ENCODE measurements at regions not wholly inside any gene's neighbourhood (a gene's known extent, or its start where the extent isn't known, plus 50 kb on each side); places are given as distances from the start of the nearest gene placed in this dataset.
"Not testable (repeated sequence)": the region's sequence is repeated elsewhere in the genome, so short reads cannot be mapped to it uniquely, and the experiment has no call there.

DNA sequence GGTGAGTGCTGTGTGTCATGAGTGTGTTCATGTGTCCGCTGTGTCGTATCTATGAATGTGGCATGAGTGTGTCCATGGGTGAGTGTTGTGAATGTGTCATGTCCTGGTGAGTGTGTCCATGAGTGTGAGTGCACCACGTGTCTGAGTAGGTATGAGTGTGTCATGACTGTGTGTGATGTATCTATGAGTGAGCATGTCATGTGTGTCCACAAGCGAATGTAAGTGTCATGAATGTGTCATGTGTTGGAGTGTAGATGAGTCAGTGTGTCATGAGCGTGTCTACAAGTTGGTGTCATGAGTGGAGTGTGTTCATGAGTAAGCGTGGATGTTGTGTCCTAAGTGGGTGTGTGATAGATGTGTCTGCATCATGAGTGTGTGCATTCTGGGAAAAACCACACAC lies 129.4 kb downstream of the TUBA3C start:
- Histone ChIP-seq H3K27ac (ENCODE audit: low read length) (no peak overlapping the region), H3K4me3 (ENCODE audit: low read length) (no peak overlapping the region), H3K9me3 (ENCODE audit: insufficient read depth, low read length) (no peaks in the 10 kb centered on the region; the same call in 1 of the 2 replicates), H3K36me3 (replicated peaks; ENCODE audit: low read depth, low read length) (no peaks in the 10 kb centered on the region), H3K4me1 (ENCODE audit: low read length) (no peaks in the 10 kb centered on the region), H4K20me1 (ENCODE audit: insufficient read depth, low read length) (no peaks in the 10 kb centered on the region), H3K79me2 (ENCODE audit: low read length) (no peaks in the 10 kb centered on the region), H2AFZ (ENCODE audit: low read depth, low read length) (no peak overlapping the region), H3K27me3 (ENCODE audit: low read depth, low read length) (no peaks in the 10 kb centered on the region), H3K9ac (ENCODE audit: low read length) (no peak overlapping the region), H3K4me2 (ENCODE audit: low read length) (no peak overlapping the region)
- TF ChIP-seq EZH2phosphoT487 (IDR thresholded peaks at IDR 0.05; ENCODE audit: low read depth): no peak
- TF ChIP-seq, protein P1, sequence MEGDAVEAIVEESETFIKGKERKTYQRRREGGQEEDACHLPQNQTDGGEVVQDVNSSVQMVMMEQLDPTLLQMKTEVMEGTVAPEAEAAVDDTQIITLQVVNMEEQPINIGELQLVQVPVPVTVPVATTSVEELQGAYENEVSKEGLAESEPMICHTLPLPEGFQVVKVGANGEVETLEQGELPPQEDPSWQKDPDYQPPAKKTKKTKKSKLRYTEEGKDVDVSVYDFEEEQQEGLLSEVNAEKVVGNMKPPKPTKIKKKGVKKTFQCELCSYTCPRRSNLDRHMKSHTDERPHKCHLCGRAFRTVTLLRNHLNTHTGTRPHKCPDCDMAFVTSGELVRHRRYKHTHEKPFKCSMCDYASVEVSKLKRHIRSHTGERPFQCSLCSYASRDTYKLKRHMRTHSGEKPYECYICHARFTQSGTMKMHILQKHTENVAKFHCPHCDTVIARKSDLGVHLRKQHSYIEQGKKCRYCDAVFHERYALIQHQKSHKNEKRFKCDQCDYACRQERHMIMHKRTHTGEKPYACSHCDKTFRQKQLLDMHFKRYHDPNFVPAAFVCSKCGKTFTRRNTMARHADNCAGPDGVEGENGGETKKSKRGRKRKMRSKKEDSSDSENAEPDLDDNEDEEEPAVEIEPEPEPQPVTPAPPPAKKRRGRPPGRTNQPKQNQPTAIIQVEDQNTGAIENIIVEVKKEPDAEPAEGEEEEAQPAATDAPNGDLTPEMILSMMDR (IDR thresholded peaks at IDR 0.05; ENCODE audit: low read depth, low read length): no peak

DNA sequence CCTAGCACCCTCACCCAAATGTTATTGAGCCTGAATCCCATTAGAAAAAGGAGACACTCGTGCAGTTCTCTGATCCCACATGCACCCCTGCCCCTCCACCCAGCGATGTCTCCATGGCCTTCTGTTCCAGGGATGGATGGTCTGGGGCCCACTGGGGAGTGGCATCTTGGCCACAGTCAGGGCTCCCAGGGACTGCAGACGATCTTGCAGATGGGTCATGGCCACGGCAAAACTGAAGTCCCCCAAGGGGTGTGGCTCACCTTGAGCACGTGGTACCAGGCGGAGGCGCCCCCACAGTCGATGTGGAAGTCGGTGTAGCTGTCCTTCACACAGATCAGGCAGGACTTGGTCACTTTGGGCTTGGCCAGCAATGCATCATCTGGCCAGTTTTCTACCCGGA lies 130.7 kb downstream of the TUBA3C start:
- Histone ChIP-seq H3K27ac (ENCODE audit: low read length) (no peak overlapping the region), H3K36me3 (replicated peaks; ENCODE audit: low read depth, low read length) (no peaks in the 10 kb centered on the region), H2AFZ (ENCODE audit: low read depth, low read length) (no peak overlapping the region), H3K4me2 (ENCODE audit: low read length) (no peak overlapping the region), H3K4me1 (ENCODE audit: low read length) (no peaks in the 10 kb centered on the region), H3K79me2 (ENCODE audit: low read length) (no peaks in the 10 kb centered on the region), H3K9me3 (ENCODE audit: insufficient read depth, low read length) (no peaks in the 10 kb centered on the region; the same call in 1 of the 2 replicates), H3K27me3 (ENCODE audit: low read depth, low read length) (no peaks in the 10 kb centered on the region), H4K20me1 (ENCODE audit: insufficient read depth, low read length) (no peaks in the 10 kb centered on the region), H3K4me3 (ENCODE audit: low read length) (no peak overlapping the region), H3K9ac (ENCODE audit: low read length) (no peak overlapping the region)
- TF ChIP-seq, protein P1 (IDR thresholded peaks at IDR 0.05; ENCODE audit: low read depth, low read length): no peak
- TF ChIP-seq EZH2phosphoT487 (IDR thresholded peaks at IDR 0.05; ENCODE audit: low read depth): no peak

DNA sequence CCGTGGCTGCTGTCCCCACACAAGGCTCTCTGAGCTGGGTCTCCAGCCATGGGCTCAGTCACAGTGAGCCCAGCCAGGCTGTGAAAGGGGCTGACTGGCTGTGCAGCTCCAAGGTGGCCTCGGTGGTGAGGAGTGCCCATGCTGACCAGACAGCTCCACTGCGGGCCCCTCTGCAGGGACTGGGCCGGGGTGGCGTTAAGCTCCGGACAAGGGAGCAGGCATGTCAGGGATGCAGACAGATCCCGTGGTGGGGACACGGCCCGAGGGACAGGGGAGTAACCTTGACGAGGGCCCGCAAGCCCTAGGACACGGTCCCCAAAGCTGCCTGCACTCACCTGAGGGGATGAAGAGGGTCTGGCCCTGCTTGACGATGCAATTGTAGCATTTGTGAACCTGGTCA lies 132.0 kb downstream of the TUBA3C start:
- H3K27me3 ChIP-seq (ENCODE audit: low read depth, low read length); H4K20me1 ChIP-seq (ENCODE audit: insufficient read depth, low read length); H3K36me3 ChIP-seq (replicated peaks; ENCODE audit: low read depth, low read length); H3K27ac ChIP-seq (ENCODE audit: low read length); H3K9ac ChIP-seq (ENCODE audit: low read length); H3K79me2 ChIP-seq (ENCODE audit: low read length); H2AFZ ChIP-seq (ENCODE audit: low read depth, low read length); H3K4me2 ChIP-seq (ENCODE audit: low read length); H3K4me1 ChIP-seq (ENCODE audit: low read length); H3K4me3 ChIP-seq (ENCODE audit: low read length); H3K9me3 ChIP-seq (ENCODE audit: insufficient read depth, low read length): not testable (repeated sequence)

DNA sequence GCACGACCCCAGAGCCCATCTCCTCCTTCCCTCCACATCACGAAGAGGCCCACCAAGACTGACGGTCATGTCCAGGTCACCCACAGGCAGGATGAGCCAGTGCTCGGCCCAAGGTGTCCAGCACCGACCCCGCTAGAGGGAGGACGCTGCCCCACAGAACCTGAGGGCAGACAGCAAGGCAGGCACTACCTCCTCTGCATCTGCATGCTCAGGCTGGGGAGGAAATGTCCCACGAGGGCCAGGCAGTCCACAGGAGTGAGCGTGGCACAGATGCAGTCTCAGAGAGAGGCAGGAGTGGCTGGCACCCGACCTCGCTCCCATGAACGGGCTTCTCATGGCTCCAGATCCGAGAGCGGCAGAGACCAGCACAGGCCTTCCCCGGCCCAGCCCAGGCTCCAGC lies 133.2 kb downstream of the TUBA3C start:
- H3K27ac ChIP-seq (ENCODE audit: low read length): no peak overlapping the region
- no peaks in the 10 kb centered on the region for H3K27me3 ChIP-seq (ENCODE audit: low read depth, low read length)
- H3K4me1 ChIP-seq (ENCODE audit: low read length): no peaks in the 10 kb centered on the region
- no peaks in the 10 kb centered on the region for H4K20me1 ChIP-seq (ENCODE audit: insufficient read depth, low read length)
- no peak overlapping the region for H2AFZ ChIP-seq (ENCODE audit: low read depth, low read length)
- H3K9ac ChIP-seq (ENCODE audit: low read length): no peak overlapping the region
- H3K4me3 ChIP-seq (ENCODE audit: low read length): no peak overlapping the region
- H3K4me2 ChIP-seq (ENCODE audit: low read length): no peak overlapping the region
- H3K36me3 ChIP-seq (replicated peaks; ENCODE audit: low read depth, low read length): no peaks in the 10 kb centered on the region
- TF ChIP-seq, protein P1 (IDR thresholded peaks at IDR 0.05; ENCODE audit: low read depth, low read length): no peak
- no peak for TF ChIP-seq EZH2phosphoT487 (IDR thresholded peaks at IDR 0.05; ENCODE audit: low read depth)
- no peaks in the 10 kb centered on the region for H3K79me2 ChIP-seq (ENCODE audit: low read length)
- no peaks in the 10 kb centered on the region; the same call in 1 of the 2 replicates for H3K9me3 ChIP-seq (ENCODE audit: insufficient read depth, low read length)

DNA sequence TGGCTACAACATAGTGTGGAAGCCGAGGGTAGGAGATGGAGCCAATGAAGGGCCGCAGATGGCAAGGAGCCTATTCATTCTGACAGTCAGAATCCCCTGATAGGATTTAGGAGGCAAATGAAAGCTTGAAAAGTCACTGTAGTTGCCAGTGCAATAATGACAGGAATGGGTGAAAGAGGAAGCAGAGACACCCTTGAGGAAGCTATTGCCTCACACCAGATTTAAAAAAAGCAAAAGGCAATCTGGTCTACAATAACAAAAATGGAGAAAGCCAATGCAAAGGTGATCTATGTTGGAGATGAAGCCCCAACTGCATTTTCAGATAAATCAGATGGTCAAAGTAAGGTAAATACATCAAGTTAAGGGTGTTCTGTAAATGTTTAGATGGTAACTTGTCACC lies 158.5 kb downstream of the TUBA3C start:
- H3K4me1 ChIP-seq (ENCODE audit: low read length): no peaks in the 10 kb centered on the region
- no peaks in the 10 kb centered on the region for H3K27me3 ChIP-seq (ENCODE audit: low read depth, low read length)
- no peak overlapping the region for H3K4me3 ChIP-seq (ENCODE audit: low read length)
- H3K9me3 ChIP-seq (ENCODE audit: insufficient read depth, low read length): 0 out of 2 replicates have a peak, but pooled peaks cover 5% of the 10 kb centered on the region
- no peak overlapping the region for H3K4me2 ChIP-seq (ENCODE audit: low read length)
- H4K20me1 ChIP-seq (ENCODE audit: insufficient read depth, low read length): no peaks in the 10 kb centered on the region
- H3K9ac ChIP-seq (ENCODE audit: low read length): no peak overlapping the region
- no peaks in the 10 kb centered on the region for H3K36me3 ChIP-seq (replicated peaks; ENCODE audit: low read depth, low read length)
- H3K79me2 ChIP-seq (ENCODE audit: low read length): no peaks in the 10 kb centered on the region
- no peak overlapping the region for H3K27ac ChIP-seq (ENCODE audit: low read length)
- no peak for TF ChIP-seq EZH2phosphoT487 (IDR thresholded peaks at IDR 0.05; ENCODE audit: low read depth)
- TF ChIP-seq, protein P1 (IDR thresholded peaks at IDR 0.05; ENCODE audit: low read depth, low read length): no peak
- H2AFZ ChIP-seq (ENCODE audit: low read depth, low read length): no peak overlapping the region
